ENCODE measurements at regions not wholly inside any gene's neighbourhood (a gene's known extent, or its start where the extent isn't known, plus 50 kb on each side); places are given as distances from the start of the nearest gene placed in this dataset.
"Not testable (repeated sequence)": the region's sequence is repeated elsewhere in the genome, so short reads cannot be mapped to it uniquely, and the experiment has no call there.

DNA sequence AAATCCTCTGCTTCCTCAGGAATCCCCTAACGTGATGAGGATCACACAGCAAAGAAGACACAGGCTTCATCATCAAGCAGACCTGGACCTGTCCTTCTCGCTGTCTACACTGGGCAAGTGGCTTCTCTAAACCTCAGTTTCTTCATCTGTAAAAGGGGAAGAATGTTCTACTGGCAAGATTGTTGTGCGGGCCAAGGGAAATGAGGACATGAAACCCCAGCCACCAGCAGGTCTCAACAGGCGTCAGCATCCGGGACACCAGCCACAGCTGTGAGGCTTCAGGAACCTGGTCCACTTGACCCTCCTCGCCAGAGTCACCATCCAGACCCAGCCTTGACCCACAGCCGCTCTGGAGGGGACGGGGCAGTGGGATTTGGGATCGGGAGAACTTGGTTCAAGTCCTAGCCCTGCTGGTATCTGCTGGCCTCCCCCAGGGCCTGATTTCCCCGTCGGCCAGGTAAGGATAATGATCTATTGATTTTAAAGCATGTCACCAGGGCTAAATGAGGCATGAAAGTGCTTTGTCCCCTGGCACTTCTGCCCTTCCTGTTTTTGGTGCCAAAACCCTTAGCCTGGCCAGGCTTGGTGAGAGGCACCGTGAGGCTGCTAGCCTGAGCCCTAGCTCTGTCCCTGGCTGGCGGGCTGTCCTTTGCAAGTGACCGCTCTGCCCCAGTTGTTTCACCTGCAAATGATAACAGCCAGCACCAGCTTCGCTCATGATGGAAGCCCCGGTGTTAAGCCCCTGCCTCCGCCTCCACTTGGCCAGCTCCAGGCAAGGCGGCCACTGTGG, 170.4 kb downstream of the OR4M2 start:
- H3K4me3 ChIP-seq (ENCODE audit: control insufficient read depth in 2 of 3, extremely low read depth in 1 of 3, insufficient read depth in 2 of 3, low read depth in 1 of 3, low read length in 3 of 3); DNase-seq (ENCODE audit: low read depth, low spot score); FAIRE-seq; H3K9ac ChIP-seq (ENCODE audit: control insufficient read depth, extremely low read depth, insufficient read depth, low read length); H3K9me1 ChIP-seq (ENCODE audit: control insufficient read depth, extremely low read depth, insufficient read depth, low read length); H3K4me1 ChIP-seq (ENCODE audit: control insufficient read depth, extremely low read depth, insufficient read depth, low read length); H3K79me2 ChIP-seq (ENCODE audit: control insufficient read depth, insufficient read depth, low read length); H2AFZ ChIP-seq (ENCODE audit: control insufficient read depth, low read length); H3K27me3 ChIP-seq (ENCODE audit: control insufficient read depth, extremely low read depth, insufficient read depth, low read length); dilution Hi-C loops (cut with MboI; ENCODE audit: extremely low pct_ligation_motif_present, low sequenced_read_pairs); H3K27ac ChIP-seq (ENCODE audit: control insufficient read depth, insufficient read depth, low read length); H3K4me2 ChIP-seq (ENCODE audit: control insufficient read depth, extremely low read depth, insufficient read depth, low read depth, low read length); H4K20me1 ChIP-seq (ENCODE audit: control insufficient read depth, extremely low read depth, insufficient read depth, low read length); H3K36me3 ChIP-seq (ENCODE audit: control insufficient read depth in 2 of 2, extremely low read depth in 1 of 2, insufficient read depth in 2 of 2, low read length in 2 of 2): not testable (repeated sequence)
- H3K9me3 ChIP-seq (ENCODE audit: control insufficient read depth, low read depth, low read length), result peaks cover 56% of the 10 kb centered on the region

DNA sequence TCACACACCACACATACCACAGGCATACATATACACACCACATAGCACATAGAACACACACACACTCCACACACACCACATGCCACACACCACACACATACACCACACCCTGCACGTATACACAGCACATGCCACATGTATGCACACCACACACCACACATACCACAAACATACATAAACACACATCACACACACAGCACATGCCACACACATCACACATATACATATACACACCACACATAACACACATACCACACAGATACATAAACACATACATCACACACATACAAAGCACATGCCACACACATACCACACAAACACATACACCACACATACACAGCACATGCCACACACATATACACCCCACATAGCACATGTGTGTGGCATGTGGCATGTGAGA, 171.1 kb downstream of the OR4M2 start:
- H3K9ac ChIP-seq (ENCODE audit: control insufficient read depth, extremely low read depth, insufficient read depth, low read length), result no peak overlapping the region
- H2AFZ ChIP-seq (ENCODE audit: control insufficient read depth, low read length), result no peak overlapping the region
- H3K4me2 ChIP-seq (ENCODE audit: control insufficient read depth, extremely low read depth, insufficient read depth, low read depth, low read length), result no peak overlapping the region
- no peak overlapping the region for H3K27ac ChIP-seq (ENCODE audit: control insufficient read depth, insufficient read depth, low read length)
- no peaks in the 10 kb centered on the region for H4K20me1 ChIP-seq (ENCODE audit: control insufficient read depth, extremely low read depth, insufficient read depth, low read length)
- TF ChIP-seq, protein P1, sequence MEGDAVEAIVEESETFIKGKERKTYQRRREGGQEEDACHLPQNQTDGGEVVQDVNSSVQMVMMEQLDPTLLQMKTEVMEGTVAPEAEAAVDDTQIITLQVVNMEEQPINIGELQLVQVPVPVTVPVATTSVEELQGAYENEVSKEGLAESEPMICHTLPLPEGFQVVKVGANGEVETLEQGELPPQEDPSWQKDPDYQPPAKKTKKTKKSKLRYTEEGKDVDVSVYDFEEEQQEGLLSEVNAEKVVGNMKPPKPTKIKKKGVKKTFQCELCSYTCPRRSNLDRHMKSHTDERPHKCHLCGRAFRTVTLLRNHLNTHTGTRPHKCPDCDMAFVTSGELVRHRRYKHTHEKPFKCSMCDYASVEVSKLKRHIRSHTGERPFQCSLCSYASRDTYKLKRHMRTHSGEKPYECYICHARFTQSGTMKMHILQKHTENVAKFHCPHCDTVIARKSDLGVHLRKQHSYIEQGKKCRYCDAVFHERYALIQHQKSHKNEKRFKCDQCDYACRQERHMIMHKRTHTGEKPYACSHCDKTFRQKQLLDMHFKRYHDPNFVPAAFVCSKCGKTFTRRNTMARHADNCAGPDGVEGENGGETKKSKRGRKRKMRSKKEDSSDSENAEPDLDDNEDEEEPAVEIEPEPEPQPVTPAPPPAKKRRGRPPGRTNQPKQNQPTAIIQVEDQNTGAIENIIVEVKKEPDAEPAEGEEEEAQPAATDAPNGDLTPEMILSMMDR (optimal IDR thresholded peaks at IDR 0.05 in 1 of 3, IDR thresholded peaks at IDR 0.05 in 1 of 3, conservative IDR thresholded peaks at IDR 0.05 in 1 of 3; ENCODE audit: extremely low read depth in 1 of 3, insufficient read depth in 2 of 3, low read length in 3 of 3), result no peak
- TF ChIP-seq EZH2 (IDR thresholded peaks at IDR 0.05; ENCODE audit: low read length), result no peak
- dilution Hi-C loops (cut with MboI; ENCODE audit: extremely low pct_ligation_motif_present, low sequenced_read_pairs), result no loop called here
- no peaks in the 10 kb centered on the region for H3K79me2 ChIP-seq (ENCODE audit: control insufficient read depth, insufficient read depth, low read length)
- FAIRE-seq (no peak), DNase-seq (ENCODE audit: low read depth, low spot score) (no peak)
- H3K4me1 ChIP-seq (ENCODE audit: control insufficient read depth, extremely low read depth, insufficient read depth, low read length), result no peaks in the 10 kb centered on the region
- no peaks in the 10 kb centered on the region for H3K36me3 ChIP-seq (ENCODE audit: control insufficient read depth in 2 of 2, extremely low read depth in 1 of 2, insufficient read depth in 2 of 2, low read length in 2 of 2)
- H3K27me3 ChIP-seq (ENCODE audit: control insufficient read depth, extremely low read depth, insufficient read depth, low read length), result no peaks in the 10 kb centered on the region
- no peak overlapping the region for H3K4me3 ChIP-seq (ENCODE audit: control insufficient read depth in 2 of 3, extremely low read depth in 1 of 3, insufficient read depth in 2 of 3, low read depth in 1 of 3, low read length in 3 of 3)
- H3K9me3 ChIP-seq (ENCODE audit: control insufficient read depth, low read depth, low read length), result peaks cover 59% of the 10 kb centered on the region
- H3K9me1 ChIP-seq (ENCODE audit: control insufficient read depth, extremely low read depth, insufficient read depth, low read length), result no peaks in the 10 kb centered on the region

DNA sequence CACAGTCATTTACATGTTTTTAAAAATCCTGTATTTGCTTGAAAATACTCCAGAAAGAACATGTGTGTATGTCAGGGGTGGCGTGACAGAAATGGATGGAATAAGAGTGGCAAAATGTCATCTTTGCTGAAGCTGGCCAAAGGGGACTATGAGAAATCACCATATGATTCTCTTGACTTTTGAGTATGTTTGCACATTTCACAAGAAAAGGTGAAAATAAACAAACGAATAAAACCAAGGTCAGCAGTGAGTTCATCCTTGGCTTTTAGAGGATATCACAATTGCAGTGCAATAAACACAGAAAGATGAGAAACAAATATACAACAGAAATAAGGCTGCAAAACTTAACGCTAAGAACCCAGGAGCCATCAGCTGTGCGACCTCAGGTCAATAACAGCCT, 171.7 kb downstream of the OR4M2 start:
- DNase-seq (ENCODE audit: low read depth, low spot score); H3K27me3 ChIP-seq (ENCODE audit: control insufficient read depth, extremely low read depth, insufficient read depth, low read length); H3K9me1 ChIP-seq (ENCODE audit: control insufficient read depth, extremely low read depth, insufficient read depth, low read length); H3K4me1 ChIP-seq (ENCODE audit: control insufficient read depth, extremely low read depth, insufficient read depth, low read length); H3K27ac ChIP-seq (ENCODE audit: control insufficient read depth, insufficient read depth, low read length); H3K79me2 ChIP-seq (ENCODE audit: control insufficient read depth, insufficient read depth, low read length); dilution Hi-C loops (cut with MboI; ENCODE audit: extremely low pct_ligation_motif_present, low sequenced_read_pairs); H4K20me1 ChIP-seq (ENCODE audit: control insufficient read depth, extremely low read depth, insufficient read depth, low read length); H2AFZ ChIP-seq (ENCODE audit: control insufficient read depth, low read length); FAIRE-seq; H3K36me3 ChIP-seq (ENCODE audit: control insufficient read depth in 2 of 2, extremely low read depth in 1 of 2, insufficient read depth in 2 of 2, low read length in 2 of 2); H3K4me3 ChIP-seq (ENCODE audit: control insufficient read depth in 2 of 3, extremely low read depth in 1 of 3, insufficient read depth in 2 of 3, low read depth in 1 of 3, low read length in 3 of 3); H3K4me2 ChIP-seq (ENCODE audit: control insufficient read depth, extremely low read depth, insufficient read depth, low read depth, low read length); H3K9ac ChIP-seq (ENCODE audit: control insufficient read depth, extremely low read depth, insufficient read depth, low read length): not testable (repeated sequence)
- peaks cover 63% of the 10 kb centered on the region for H3K9me3 ChIP-seq (ENCODE audit: control insufficient read depth, low read depth, low read length)

DNA sequence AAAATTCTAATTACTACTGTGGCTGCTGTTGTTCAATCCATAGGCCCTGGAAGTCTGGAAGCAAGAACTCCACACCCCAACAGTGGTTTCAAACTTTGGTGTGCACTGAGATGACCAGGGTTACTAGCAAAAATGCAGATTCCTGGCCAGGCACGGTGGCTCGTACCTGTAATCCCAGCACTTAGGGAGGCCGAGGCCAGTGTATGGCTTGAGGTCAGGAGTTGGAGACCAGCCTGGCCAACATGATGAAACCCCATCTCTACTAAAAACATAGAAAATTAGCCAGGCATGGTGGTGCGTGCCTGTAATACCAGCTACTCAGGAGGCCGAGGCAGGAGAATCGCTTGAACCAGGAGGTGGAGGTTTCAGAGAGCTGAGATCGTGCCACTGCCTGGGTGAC, 172.2 kb downstream of the OR4M2 start:
- peaks cover 64% of the 10 kb centered on the region for H3K9me3 ChIP-seq (ENCODE audit: control insufficient read depth, low read depth, low read length)
- H3K27ac ChIP-seq (ENCODE audit: control insufficient read depth, insufficient read depth, low read length); H3K4me1 ChIP-seq (ENCODE audit: control insufficient read depth, extremely low read depth, insufficient read depth, low read length); H3K9me1 ChIP-seq (ENCODE audit: control insufficient read depth, extremely low read depth, insufficient read depth, low read length); H3K27me3 ChIP-seq (ENCODE audit: control insufficient read depth, extremely low read depth, insufficient read depth, low read length); DNase-seq (ENCODE audit: low read depth, low spot score); H3K4me3 ChIP-seq (ENCODE audit: control insufficient read depth in 2 of 3, extremely low read depth in 1 of 3, insufficient read depth in 2 of 3, low read depth in 1 of 3, low read length in 3 of 3); FAIRE-seq; H3K9ac ChIP-seq (ENCODE audit: control insufficient read depth, extremely low read depth, insufficient read depth, low read length); H2AFZ ChIP-seq (ENCODE audit: control insufficient read depth, low read length); dilution Hi-C loops (cut with MboI; ENCODE audit: extremely low pct_ligation_motif_present, low sequenced_read_pairs); H3K4me2 ChIP-seq (ENCODE audit: control insufficient read depth, extremely low read depth, insufficient read depth, low read depth, low read length); H3K36me3 ChIP-seq (ENCODE audit: control insufficient read depth in 2 of 2, extremely low read depth in 1 of 2, insufficient read depth in 2 of 2, low read length in 2 of 2); H4K20me1 ChIP-seq (ENCODE audit: control insufficient read depth, extremely low read depth, insufficient read depth, low read length); H3K79me2 ChIP-seq (ENCODE audit: control insufficient read depth, insufficient read depth, low read length): not testable (repeated sequence)
